CD4-positive, alpha-beta T cell (primary cell): ENCODE measurements at regions not wholly inside any gene's neighbourhood (a gene's known extent, or its start where the extent isn't known, plus 50 kb on each side); places are given as distances from the start of the nearest gene placed in this dataset.
"Not testable (repeated sequence)": the region's sequence is repeated elsewhere in the genome, so short reads cannot be mapped to it uniquely, and the experiment has no call there.

Source experiments
- ATAC-seq: fragments of 200-7000 bp; cut with Tn5 transposase; one replicate; pipeline ENCODE4 v1.10.0; 2022; ENCODE audit warnings: mild to moderate bottlenecking; ENCODE audit not compliant: poor library complexity
- CTCF ChIA-PET: fragments of 350-600 bp; sonication (Branson Sonifier 250); formaldehyde crosslinking; loops from one replicate; lab custom pipeline; 2021; ENCODE audit warnings: antibody characterized with exemption, inconsistent platforms; lab: Charles Lee
- POLR2A ChIA-PET: fragments of 350-600 bp; sonication (Branson Sonifier 250); formaldehyde crosslinking; loops from one replicate; lab custom pipeline; 2021; ENCODE audit warnings: antibody characterized with exemption, inconsistent platforms; lab: Charles Lee
- DNase-seq, 14 experiments: peaks; one replicate each; pipeline ENCODE4 v3.0.0-alpha.2; 2013 to 2020; ENCODE audit warnings: mixed read lengths in 2 of 14
- H3K27ac ChIP-seq, 2 donors: one replicate each; pipeline versions ENCODE4 v1.5.1 to v1.7.0; 2013; ENCODE audit warnings: low read length in 2 of 2, low read depth in 1 of 2, mild to moderate bottlenecking in 1 of 2
- H3K27me3 ChIP-seq, 2 experiments: 1 replicate in 1 of 2; 2 replicates in 1 of 2; pipeline versions ENCODE4 v1.6.1 to v1.7.0; 2013; ENCODE audit warnings: low read length in 2 of 2, control low read depth in 1 of 2, mild to moderate bottlenecking in 1 of 2, moderate library complexity in 1 of 2; ENCODE audit not compliant: insufficient read depth in 2 of 2, control insufficient read depth in 1 of 2
- H3K36me3 ChIP-seq: one replicate; pipeline ENCODE4 v1.6.1; 2013; ENCODE audit warnings: low read length, control low read depth; ENCODE audit not compliant: insufficient read depth
- H3K4me1 ChIP-seq: one replicate; pipeline ENCODE4 v1.6.1; 2013; ENCODE audit warnings: low read length, control low read depth; ENCODE audit not compliant: insufficient read depth
- H3K4me3 ChIP-seq: one replicate; pipeline ENCODE4 v1.5.1; 2013; ENCODE audit warnings: mild to moderate bottlenecking, low read length, moderate library complexity
- H3K9me3 ChIP-seq, 2 experiments: 1 replicate in 1 of 2; 2 replicates in 1 of 2; pipeline versions ENCODE4 v1.6.1 to v1.7.0; 2013; ENCODE audit warnings: low read length in 2 of 2, mild to moderate bottlenecking in 2 of 2, control low read depth in 1 of 2, moderate library complexity in 1 of 2; ENCODE audit not compliant: control insufficient read depth in 1 of 2, insufficient read depth in 1 of 2
- H3K27ac Mint-ChIP-seq: one replicate; pipeline ENCODE4 v1.8.0; 2020; ENCODE audit warnings: mixed read lengths
- H3K27me3 Mint-ChIP-seq: one replicate; pipeline ENCODE4 v1.8.0; 2021; ENCODE audit warnings: mixed read lengths
- H3K36me3 Mint-ChIP-seq: one replicate; pipeline ENCODE4 v1.8.0; 2021; ENCODE audit warnings: low read depth, mixed read lengths
- H3K4me1 Mint-ChIP-seq: one replicate; pipeline ENCODE4 v1.8.0; 2021; ENCODE audit warnings: low read depth, mixed read lengths
- H3K4me3 Mint-ChIP-seq: one replicate; pipeline ENCODE4 v1.8.0; 2020; ENCODE audit warnings: mild to moderate bottlenecking, mixed read lengths
- H3K9me3 Mint-ChIP-seq: one replicate; pipeline ENCODE4 v1.8.0; 2020; ENCODE audit warnings: mixed read lengths
- intact Hi-C, 2 experiments: fragments of 100-400 bp; cut with DNase I in 1 of 2; cut with micrococcal nuclease in 1 of 2; formaldehyde crosslinking; loops; one replicate each; pipeline versions ENCODE4 v1.15.1 to v1.9.0; 2023 to 2025; cut with DNase I, micrococcal nuclease

GRCh38 chr1:223895950-223896349, 50.2 kb upstream of the TP53BP2 start:
- H3K4me3 Mint-ChIP-seq, H3K4me1 ChIP-seq, POLR2A ChIA-PET, H3K27ac ChIP-seq, ATAC-seq, H3K4me3 ChIP-seq, H3K9me3 Mint-ChIP-seq, CTCF ChIA-PET, H3K36me3 Mint-ChIP-seq, H3K27me3 Mint-ChIP-seq, H3K27me3 ChIP-seq, DNase-seq, H3K4me1 Mint-ChIP-seq, H3K36me3 ChIP-seq, H3K27ac Mint-ChIP-seq, intact Hi-C loops, H3K9me3 ChIP-seq: not testable (repeated sequence)
